RWPE1 (cell line): ENCODE measurements at regions not wholly inside any gene's neighbourhood (a gene's known extent, or its start where the extent isn't known, plus 50 kb on each side); places are given as distances from the start of the nearest gene placed in this dataset.

Experiments used
- CTCF ChIA-PET: fragments of 350-600 bp; sonication (Branson Sonifier 250); formaldehyde crosslinking; extraction: SDS; loops from one replicate; lab custom pipeline; 2021; lab: Yijun Ruan, JAX
- POLR2A ChIA-PET: fragments of 400-600 bp; formaldehyde crosslinking; extraction: SDS; loops from one replicate; lab custom pipeline; 2020; ENCODE audit warnings: antibody characterized with exemption; ENCODE audit not compliant: low non-redundant PET; lab: Yijun Ruan, JAX
- DNase-seq: peaks from one replicate; pipeline ENCODE4 v3.0.0; 2012; ENCODE audit warnings: low spot score
- H3K27ac ChIP-seq: fragments of 450-650 bp; 2 replicates; pipeline ENCODE4 v1.5.1; 2017
- TF ChIP-seq, protein P1 (sequence below): fragments of 450-650 bp; conservative IDR thresholded peaks from 2 replicates; pipeline ENCODE4 v1.5.1; 2017; ENCODE audit warnings: low read depth, mild to moderate bottlenecking

GRCh38 chr16:76653390-76654026, 376.3 kb downstream of the CNTNAP4 start:
- no peak overlapping the region for H3K27ac ChIP-seq
- CTCF ChIA-PET: interaction anchor here (0.6 to 1.6 kb wide), 10 partner anchors 10 to 852 kb away, joined by 3 to 5 read pairs (median 3); no protein-coding TSS in a partner anchor
- POLR2A ChIA-PET: no interaction called here
- TF ChIP-seq, protein P1, sequence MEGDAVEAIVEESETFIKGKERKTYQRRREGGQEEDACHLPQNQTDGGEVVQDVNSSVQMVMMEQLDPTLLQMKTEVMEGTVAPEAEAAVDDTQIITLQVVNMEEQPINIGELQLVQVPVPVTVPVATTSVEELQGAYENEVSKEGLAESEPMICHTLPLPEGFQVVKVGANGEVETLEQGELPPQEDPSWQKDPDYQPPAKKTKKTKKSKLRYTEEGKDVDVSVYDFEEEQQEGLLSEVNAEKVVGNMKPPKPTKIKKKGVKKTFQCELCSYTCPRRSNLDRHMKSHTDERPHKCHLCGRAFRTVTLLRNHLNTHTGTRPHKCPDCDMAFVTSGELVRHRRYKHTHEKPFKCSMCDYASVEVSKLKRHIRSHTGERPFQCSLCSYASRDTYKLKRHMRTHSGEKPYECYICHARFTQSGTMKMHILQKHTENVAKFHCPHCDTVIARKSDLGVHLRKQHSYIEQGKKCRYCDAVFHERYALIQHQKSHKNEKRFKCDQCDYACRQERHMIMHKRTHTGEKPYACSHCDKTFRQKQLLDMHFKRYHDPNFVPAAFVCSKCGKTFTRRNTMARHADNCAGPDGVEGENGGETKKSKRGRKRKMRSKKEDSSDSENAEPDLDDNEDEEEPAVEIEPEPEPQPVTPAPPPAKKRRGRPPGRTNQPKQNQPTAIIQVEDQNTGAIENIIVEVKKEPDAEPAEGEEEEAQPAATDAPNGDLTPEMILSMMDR: peak; percentile 61
- peak; percentile 40 for DNase-seq

- POLR2A ChIA-PET: no interaction called here
- TF ChIP-seq, protein P1: no peak
- no peak for DNase-seq
- H3K27ac ChIP-seq: no peak overlapping the region
- CTCF ChIA-PET: interaction anchor here (1.0 to 1.6 kb wide), 5 partner anchors 11 to 516 kb away, joined by 3 to 5 read pairs (median 3); no protein-coding TSS in a partner anchor
Measured at GRCh38 chr16:76654088-76654820, 377.1 kb downstream of the CNTNAP4 start.

DNA sequence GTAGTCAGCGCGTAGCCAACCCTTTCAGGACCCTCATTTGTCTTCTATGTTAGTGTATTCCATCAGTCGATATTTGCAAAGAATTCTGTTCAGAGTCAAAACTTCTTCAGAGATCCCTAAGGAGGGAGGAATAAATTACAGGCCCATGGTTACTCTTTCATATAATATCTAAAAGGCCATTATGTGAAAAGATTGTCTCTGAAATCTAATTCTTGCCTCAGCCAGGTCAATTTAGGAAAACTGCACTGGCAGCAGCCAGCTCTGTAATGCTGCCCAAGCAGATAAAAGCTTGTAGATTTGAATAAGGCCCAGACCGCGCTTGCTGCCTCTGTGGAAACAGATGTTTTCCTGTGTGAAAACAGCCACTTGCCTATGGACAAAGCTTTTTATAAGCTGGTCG, 379.8 kb downstream of the CNTNAP4 start:
- POLR2A ChIA-PET: no interaction called here
- H3K27ac ChIP-seq: no peak overlapping the region
- TF ChIP-seq, protein P1: no peak
- CTCF ChIA-PET: interaction anchor here (1.0 to 1.1 kb wide), 2 partner anchors 9 to 855 kb away, joined by 3 to 4 read pairs; no protein-coding TSS in a partner anchor
- no peak for DNase-seq

DNA sequence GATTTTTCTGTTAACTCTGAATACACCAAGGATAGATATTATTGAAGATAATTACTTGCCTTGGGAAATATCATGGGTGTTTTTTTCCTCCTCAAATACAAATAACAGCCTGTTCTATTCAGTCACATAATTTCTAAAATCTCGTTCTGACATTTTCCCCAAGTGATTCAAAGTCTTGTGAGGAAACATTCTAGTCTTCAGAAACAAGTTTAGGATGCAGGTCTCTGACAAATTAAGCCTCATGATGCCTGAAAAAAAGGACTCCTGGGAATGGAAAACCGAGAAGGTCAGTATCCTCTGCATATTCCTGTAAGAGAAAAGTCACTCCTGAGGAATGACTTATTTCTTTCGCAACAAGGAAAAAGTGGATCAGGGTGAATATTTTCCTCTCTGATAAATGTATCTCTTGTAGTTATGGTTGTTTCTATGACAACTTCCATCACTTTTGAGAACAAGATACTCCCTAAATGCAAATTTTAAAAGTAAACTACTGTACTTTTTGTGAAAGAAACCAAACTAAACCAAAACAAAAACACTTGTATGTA, 384.6 kb downstream of the CNTNAP4 start:
- CTCF ChIA-PET: no interaction called here
- no peak overlapping the region for H3K27ac ChIP-seq
- DNase-seq: no peak
- TF ChIP-seq, protein P1: no peak
- POLR2A ChIA-PET: no interaction called here

- ChIA-PET POLR2A (no interaction called here), CTCF (interaction anchor here (0.7 to 1.4 kb wide), 6 partner anchors 9 to 437 kb away, joined by 3 to 6 read pairs (median 4); no protein-coding TSS in a partner anchor)
- no peak for DNase-seq
- TF ChIP-seq, protein P1: no peak
- H3K27ac ChIP-seq: no peak overlapping the region
Measured at GRCh38 chr16:76665571-76666275, 388.5 kb downstream of the CNTNAP4 start.
